Esophagus squamous epithelium (tissue), 5 donors: ENCODE measurements at regions not wholly inside any gene's neighbourhood (a gene's known extent, or its start where the extent isn't known, plus 50 kb on each side); places are given as distances from the start of the nearest gene placed in this dataset.
"Not testable (repeated sequence)": the region's sequence is repeated elsewhere in the genome, so short reads cannot be mapped to it uniquely, and the experiment has no call there.

ENCODE experiments used
- DNase-seq: peaks from one replicate; lab custom pipeline; 2025; lab: John Stamatoyannopoulos, UW
- H3K27ac ChIP-seq, 4 donors: fragments of 200-600 bp; sonication (generic); one replicate each; pipeline ENCODE4 v1.5.1; 2016 to 2019; ENCODE audit warnings: mild to moderate bottlenecking in 1 of 4
- H3K27me3 ChIP-seq, 4 donors: fragments of 200-600 bp; sonication (generic); 1 replicate in 3 of 4; 2 replicates in 1 of 4; pipeline versions ENCODE4 v1.5.1 to v1.6.0; 2017 to 2021; ENCODE audit warnings: antibody characterized with exemption in 1 of 4
- H3K36me3 ChIP-seq, 3 donors: fragments of 200-600 bp; sonication (generic); one replicate each; pipeline ENCODE4 v1.5.1; 2016 to 2019
- H3K4me1 ChIP-seq, 3 donors: fragments of 200-600 bp; sonication (generic); one replicate each; pipeline ENCODE4 v1.5.1; 2017 to 2019
- H3K4me3 ChIP-seq, 4 donors: fragments of 200-600 bp; sonication (generic); 1 replicate in 3 of 4; 2 replicates in 1 of 4; pipeline ENCODE4 v1.5.1; 2016 to 2019; ENCODE audit warnings: mild to moderate bottlenecking in 2 of 4, moderate library complexity in 1 of 4
- H3K9me3 ChIP-seq, 3 donors: fragments of 200-600 bp; sonication (generic); one replicate each; pipeline ENCODE4 v1.5.1; 2016 to 2019
- POLR2A ChIP-seq, 4 donors: fragments of 450-650 bp; IDR thresholded peaks; one replicate each; pipeline ENCODE4 v1.6.1; 2017; ENCODE audit warnings: antibody characterized with exemption in 4 of 4, mild to moderate bottlenecking in 4 of 4, moderate library complexity in 3 of 4
- WGBS, 2 donors: methylation state at CpG; one replicate each; pipeline ENCODE4 v1.1.5; 2018; 5-methylcytosine and 5-hydroxymethylcytosine counted together
- intact Hi-C: fragments of 100-400 bp; cut with DNase I; formaldehyde crosslinking; loops from one replicate; pipeline ENCODE4 v1.15.0; 2022
- TF ChIP-seq, protein P1 (sequence below), 6 experiments: fragments of 450-650 bp in 4 of 6; fragments of 200-600 bp in 2 of 6; sonication (generic) in 2 of 6; IDR thresholded peaks; one replicate each; pipeline ENCODE4 v1.5.1; 2016 to 2019; ENCODE audit warnings: antibody characterized with exemption in 6 of 6, mild to moderate bottlenecking in 4 of 6, moderate library complexity in 4 of 6
- donor health status: DM: yes; HTN: yes; CAD: no.

DNA sequence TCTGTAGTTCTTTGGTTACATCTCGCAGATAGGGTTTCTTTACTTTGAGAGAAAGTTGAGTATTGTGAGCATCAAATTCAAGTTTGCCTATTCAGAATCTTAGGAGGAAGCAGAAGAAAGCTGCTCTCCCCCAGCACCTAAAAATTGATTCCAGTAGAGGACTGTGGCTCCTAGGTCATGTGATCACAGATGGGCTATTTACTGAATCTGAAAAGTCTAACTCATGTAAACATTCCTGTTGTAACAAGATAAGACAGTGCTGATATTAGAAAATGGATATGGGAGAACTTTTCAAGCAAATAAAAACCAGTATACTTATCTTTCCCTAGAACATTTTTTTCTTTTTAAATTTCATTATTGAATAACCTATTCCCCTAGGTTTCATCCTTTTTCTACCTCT lies 308.4 kb upstream of the SLITRK3 start:
- peaks cover 0 to 5% (median 0%) of the 10 kb centered on the region in 3 donors for H3K9me3 ChIP-seq
- no peaks in the 10 kb centered on the region for H3K27me3 ChIP-seq
- 84 to 90% methylated on average over 1 of the region's 1 CpG for WGBS, 2 donors
- no peak overlapping the region for H3K27ac ChIP-seq
- H3K36me3 ChIP-seq, result no peaks in the 10 kb centered on the region
- intact Hi-C loops, result no loop called here
- no peaks in the 10 kb centered on the region for H3K4me1 ChIP-seq
- no peak overlapping the region for H3K4me3 ChIP-seq
- TF ChIP-seq POLR2A (IDR thresholded peaks at IDR 0.05), result no peak
- TF ChIP-seq, protein P1, sequence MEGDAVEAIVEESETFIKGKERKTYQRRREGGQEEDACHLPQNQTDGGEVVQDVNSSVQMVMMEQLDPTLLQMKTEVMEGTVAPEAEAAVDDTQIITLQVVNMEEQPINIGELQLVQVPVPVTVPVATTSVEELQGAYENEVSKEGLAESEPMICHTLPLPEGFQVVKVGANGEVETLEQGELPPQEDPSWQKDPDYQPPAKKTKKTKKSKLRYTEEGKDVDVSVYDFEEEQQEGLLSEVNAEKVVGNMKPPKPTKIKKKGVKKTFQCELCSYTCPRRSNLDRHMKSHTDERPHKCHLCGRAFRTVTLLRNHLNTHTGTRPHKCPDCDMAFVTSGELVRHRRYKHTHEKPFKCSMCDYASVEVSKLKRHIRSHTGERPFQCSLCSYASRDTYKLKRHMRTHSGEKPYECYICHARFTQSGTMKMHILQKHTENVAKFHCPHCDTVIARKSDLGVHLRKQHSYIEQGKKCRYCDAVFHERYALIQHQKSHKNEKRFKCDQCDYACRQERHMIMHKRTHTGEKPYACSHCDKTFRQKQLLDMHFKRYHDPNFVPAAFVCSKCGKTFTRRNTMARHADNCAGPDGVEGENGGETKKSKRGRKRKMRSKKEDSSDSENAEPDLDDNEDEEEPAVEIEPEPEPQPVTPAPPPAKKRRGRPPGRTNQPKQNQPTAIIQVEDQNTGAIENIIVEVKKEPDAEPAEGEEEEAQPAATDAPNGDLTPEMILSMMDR (IDR thresholded peaks at IDR 0.05), result no peak
- no peak for DNase-seq

DNA sequence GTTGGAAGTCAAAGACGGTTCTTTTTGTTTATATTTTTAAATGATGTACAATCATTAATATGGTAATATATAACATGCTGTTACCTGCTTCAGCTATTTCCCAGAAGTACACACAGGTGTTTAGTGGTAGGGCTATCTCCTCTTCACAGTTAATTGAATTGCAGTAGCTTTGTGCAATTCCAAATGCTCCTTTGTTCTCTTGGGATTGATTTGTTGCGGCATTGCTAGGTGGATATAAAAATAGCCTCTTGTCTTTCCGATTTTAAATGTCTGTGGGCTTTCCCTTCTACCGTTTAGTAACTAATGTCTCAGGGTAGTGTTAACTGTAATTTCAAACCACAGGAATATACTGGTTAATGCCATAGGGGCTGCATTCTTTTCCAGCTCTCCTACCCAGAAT lies 307.6 kb upstream of the SLITRK3 start:
- no peak overlapping the region for H3K27ac ChIP-seq
- no peak overlapping the region for H3K4me3 ChIP-seq
- 68 to 69% methylated on average over 4 of the region's 4 CpGs for WGBS, 2 donors
- H3K9me3 ChIP-seq, result peaks cover 0 to 5% (median 0%) of the 10 kb centered on the region in 3 donors
- no peaks in the 10 kb centered on the region for H3K4me1 ChIP-seq
- no peaks in the 10 kb centered on the region for H3K27me3 ChIP-seq
- intact Hi-C loops, result no loop called here
- H3K36me3 ChIP-seq, result no peaks in the 10 kb centered on the region
- TF ChIP-seq POLR2A (IDR thresholded peaks at IDR 0.05), result no peak
- TF ChIP-seq, protein P1 (IDR thresholded peaks at IDR 0.05), result no peak
- DNase-seq, result no peak

DNA sequence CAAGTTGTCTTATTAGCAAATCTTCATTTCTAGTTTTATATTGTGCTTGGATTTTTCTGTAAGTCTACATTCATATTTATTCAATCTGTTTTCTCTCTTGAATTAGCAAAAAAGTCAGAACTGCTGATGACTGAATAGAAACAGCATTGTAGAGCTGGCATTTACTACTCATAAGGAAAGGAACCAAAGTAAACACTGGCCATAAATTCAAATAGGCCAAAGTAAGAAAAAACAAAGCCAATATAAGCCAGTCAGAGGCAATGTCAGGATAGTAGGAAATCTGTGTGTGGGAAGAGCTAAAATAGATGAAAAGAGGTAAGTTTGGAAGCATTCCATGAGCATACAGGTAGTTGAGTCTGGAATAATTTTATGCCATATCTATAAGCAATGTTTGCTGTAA lies 307.2 kb upstream of the SLITRK3 start:
- H3K27me3 ChIP-seq, result no peaks in the 10 kb centered on the region
- no peak for DNase-seq
- no peak overlapping the region for H3K27ac ChIP-seq
- TF ChIP-seq, protein P1 (IDR thresholded peaks at IDR 0.05), result no peak
- TF ChIP-seq POLR2A (IDR thresholded peaks at IDR 0.05), result no peak
- intact Hi-C loops, result no loop called here
- no peak overlapping the region for H3K4me3 ChIP-seq
- H3K36me3 ChIP-seq, result no peaks in the 10 kb centered on the region
- no peaks in the 10 kb centered on the region for H3K4me1 ChIP-seq
- H3K9me3 ChIP-seq, result peaks cover 0 to 5% (median 0%) of the 10 kb centered on the region in 3 donors

DNA sequence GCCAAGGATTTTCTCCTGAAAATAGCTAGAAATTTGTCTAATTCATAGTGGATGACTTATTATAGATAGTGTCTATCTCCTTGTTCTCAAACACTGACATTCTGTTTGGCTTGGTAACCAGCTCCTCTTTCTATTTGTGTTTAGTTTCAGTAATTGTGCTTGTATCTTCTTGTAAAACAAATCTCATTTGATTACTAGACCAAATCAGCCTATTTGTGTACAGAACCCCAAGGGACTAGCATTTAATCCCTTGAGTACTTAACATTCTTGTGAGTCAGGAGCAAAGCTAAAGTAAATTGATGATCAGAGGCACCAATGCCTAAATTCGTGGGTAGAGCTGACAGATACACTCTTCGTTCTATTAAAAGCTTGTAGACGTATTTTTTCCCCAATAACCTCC lies 306.5 kb upstream of the SLITRK3 start:
- WGBS, 2 donors, result 32 to 34% methylated on average over 3 of the region's 3 CpGs
- H3K4me1 ChIP-seq, result no peaks in the 10 kb centered on the region
- no peak for TF ChIP-seq POLR2A (IDR thresholded peaks at IDR 0.05)
- TF ChIP-seq, protein P1 (IDR thresholded peaks at IDR 0.05), result no peak

DNA sequence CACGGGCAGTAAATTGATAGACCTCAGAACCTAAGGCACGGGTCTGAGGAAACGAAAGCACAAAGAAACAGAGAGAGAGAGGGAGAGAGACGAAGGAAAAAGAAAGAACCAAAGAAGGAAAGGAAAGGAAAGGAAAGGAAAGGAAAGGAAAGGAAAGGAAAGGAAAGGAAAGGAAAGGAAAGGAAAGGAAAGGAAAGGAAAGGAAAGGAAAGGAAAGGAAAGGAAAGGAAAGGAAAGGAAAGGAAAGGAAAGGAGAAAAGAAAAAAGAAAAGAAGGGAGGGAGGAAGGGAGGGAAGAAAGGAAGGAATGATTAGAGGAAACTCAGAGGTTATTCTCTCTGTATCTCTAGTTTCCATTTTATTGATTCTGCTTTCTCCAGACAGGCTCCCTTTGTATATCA lies 302.6 kb upstream of the SLITRK3 start:
- DNase-seq, H3K9me3 ChIP-seq, H3K36me3 ChIP-seq, intact Hi-C loops, H3K4me1 ChIP-seq, H3K27ac ChIP-seq, H3K27me3 ChIP-seq, H3K4me3 ChIP-seq: not testable (repeated sequence)
- WGBS, 2 donors, result 73 to 86% methylated on average over 4 of the region's 4 CpGs

More for the DNA sequence above, 306.5 kb upstream of the SLITRK3 start:
- Histone ChIP-seq H3K27me3 (no peaks in the 10 kb centered on the region), H3K36me3 (no peaks in the 10 kb centered on the region), H3K4me3 (no peak overlapping the region), H3K9me3 (peaks cover 0 to 5% (median 0%) of the 10 kb centered on the region in 3 donors), H3K27ac (no peak overlapping the region)
- intact Hi-C loops, result no loop called here
- no peak for DNase-seq

DNA sequence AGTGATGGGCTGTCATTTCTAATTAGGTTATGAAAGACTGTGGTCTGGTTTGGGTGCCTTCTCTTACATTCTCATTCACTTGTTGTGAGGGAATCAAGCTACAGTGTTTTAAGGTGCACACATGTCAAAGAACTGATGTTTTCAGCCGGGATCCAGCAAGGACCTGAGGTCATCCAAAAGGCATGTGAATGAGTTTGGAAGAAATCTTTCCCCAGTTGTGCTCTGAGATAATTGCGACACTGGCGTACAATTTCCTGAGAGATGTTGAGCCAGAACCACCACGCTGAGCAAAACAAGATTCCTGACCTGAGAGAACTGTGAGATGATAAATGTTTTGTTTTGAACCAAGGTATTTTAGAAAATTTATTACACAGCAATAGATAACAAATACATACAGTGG lies 295.3 kb upstream of the SLITRK3 start:
- Histone ChIP-seq H3K4me3 (no peak overlapping the region), H3K27me3 (no peaks in the 10 kb centered on the region), H3K36me3 (no peaks in the 10 kb centered on the region), H3K27ac (no peak overlapping the region), H3K4me1 (no peaks in the 10 kb centered on the region), H3K9me3 (no peaks in the 10 kb centered on the region)
- intact Hi-C loops, result no loop called here
- 66 to 72% methylated on average over 4 of the region's 4 CpGs for WGBS, 2 donors
- no peak for DNase-seq
- TF ChIP-seq, protein P1 (IDR thresholded peaks at IDR 0.05), result no peak
- no peak for TF ChIP-seq POLR2A (IDR thresholded peaks at IDR 0.05)
